NB4 (cell line): ENCODE measurements at regions not wholly inside any gene's neighbourhood (a gene's known extent, or its start where the extent isn't known, plus 50 kb on each side); places are given as distances from the start of the nearest gene placed in this dataset.

Experiments
- MYC ChIP-seq: IDR thresholded peaks from 2 replicates; pipeline ENCODE4 v1.6.1; 2011; ENCODE audit warnings: low read depth, low read length
- POLR2A ChIP-seq: IDR thresholded peaks from 2 replicates; pipeline ENCODE4 v1.6.1; 2011; ENCODE audit warnings: mild to moderate bottlenecking; ENCODE audit not compliant: insufficient read length; ENCODE audit errors: extremely low read depth
- TF ChIP-seq, protein P1 (sequence below): IDR thresholded peaks from one replicate; pipeline ENCODE4 v1.5.1; 2012; ENCODE audit warnings: low read depth, low read length
- TF ChIP-seq, protein P2 (sequence below): IDR thresholded peaks from 2 replicates; pipeline ENCODE4 v1.6.1; 2011; ENCODE audit warnings: low read depth, low read length

DNA sequence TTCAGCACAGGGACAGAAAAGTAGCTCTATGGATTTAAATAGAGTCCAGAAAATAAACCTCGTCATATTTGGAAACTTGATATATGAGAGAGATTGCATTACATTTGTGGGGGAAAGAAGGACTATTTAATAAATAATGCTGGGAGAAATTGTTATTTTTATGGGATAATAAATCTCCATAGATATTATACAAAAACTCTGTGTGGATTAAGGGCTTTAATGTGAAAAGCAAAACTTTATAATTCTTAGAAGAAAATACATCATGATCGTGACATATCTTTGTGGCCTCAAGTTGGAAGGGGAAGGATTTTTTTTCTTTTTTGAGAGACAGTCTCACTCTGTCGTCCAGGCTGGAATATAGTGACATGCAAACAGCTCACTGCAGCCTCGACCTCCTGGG is 95.0 kb upstream of the LEP start:
- TF ChIP-seq, protein P1, sequence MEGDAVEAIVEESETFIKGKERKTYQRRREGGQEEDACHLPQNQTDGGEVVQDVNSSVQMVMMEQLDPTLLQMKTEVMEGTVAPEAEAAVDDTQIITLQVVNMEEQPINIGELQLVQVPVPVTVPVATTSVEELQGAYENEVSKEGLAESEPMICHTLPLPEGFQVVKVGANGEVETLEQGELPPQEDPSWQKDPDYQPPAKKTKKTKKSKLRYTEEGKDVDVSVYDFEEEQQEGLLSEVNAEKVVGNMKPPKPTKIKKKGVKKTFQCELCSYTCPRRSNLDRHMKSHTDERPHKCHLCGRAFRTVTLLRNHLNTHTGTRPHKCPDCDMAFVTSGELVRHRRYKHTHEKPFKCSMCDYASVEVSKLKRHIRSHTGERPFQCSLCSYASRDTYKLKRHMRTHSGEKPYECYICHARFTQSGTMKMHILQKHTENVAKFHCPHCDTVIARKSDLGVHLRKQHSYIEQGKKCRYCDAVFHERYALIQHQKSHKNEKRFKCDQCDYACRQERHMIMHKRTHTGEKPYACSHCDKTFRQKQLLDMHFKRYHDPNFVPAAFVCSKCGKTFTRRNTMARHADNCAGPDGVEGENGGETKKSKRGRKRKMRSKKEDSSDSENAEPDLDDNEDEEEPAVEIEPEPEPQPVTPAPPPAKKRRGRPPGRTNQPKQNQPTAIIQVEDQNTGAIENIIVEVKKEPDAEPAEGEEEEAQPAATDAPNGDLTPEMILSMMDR, result no peak
- TF ChIP-seq POLR2A, result no peak
- no peak for TF ChIP-seq MYC
- TF ChIP-seq, protein P2, sequence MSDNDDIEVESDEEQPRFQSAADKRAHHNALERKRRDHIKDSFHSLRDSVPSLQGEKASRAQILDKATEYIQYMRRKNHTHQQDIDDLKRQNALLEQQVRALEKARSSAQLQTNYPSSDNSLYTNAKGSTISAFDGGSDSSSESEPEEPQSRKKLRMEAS, result no peak
